Suprapubic skin (tissue), 4 donors: ENCODE measurements at regions not wholly inside any gene's neighbourhood (a gene's known extent, or its start where the extent isn't known, plus 50 kb on each side); places are given as distances from the start of the nearest gene placed in this dataset.
"Not testable (repeated sequence)": the region's sequence is repeated elsewhere in the genome, so short reads cannot be mapped to it uniquely, and the experiment has no call there.

Experiments
- DNase-seq, 2 donors: peaks; one replicate each; pipeline ENCODE4 v3.0.0-alpha.2; 2019; ENCODE audit warnings: low spot score in 2 of 2
- H3K27ac ChIP-seq: fragments of 200-600 bp; sonication (generic); one replicate; pipeline ENCODE4 v1.5.1; 2019
- H3K27me3 ChIP-seq: fragments of 200-600 bp; sonication (generic); one replicate; pipeline ENCODE4 v1.5.1; 2019
- H3K36me3 ChIP-seq: fragments of 200-600 bp; sonication (generic); one replicate; pipeline ENCODE4 v1.5.1; 2019
- H3K4me1 ChIP-seq: fragments of 200-600 bp; sonication (generic); one replicate; pipeline ENCODE4 v1.5.1; 2019
- H3K4me3 ChIP-seq: fragments of 200-600 bp; sonication (generic); one replicate; pipeline ENCODE4 v1.5.1; 2019; ENCODE audit warnings: mild to moderate bottlenecking
- H3K9me3 ChIP-seq: fragments of 200-600 bp; sonication (generic); one replicate; pipeline ENCODE4 v1.5.1; 2019
- EP300 ChIP-seq: sonication (generic); formaldehyde crosslinking; IDR thresholded peaks from one replicate; pipeline ENCODE4 v1.6.1; 2017; ENCODE audit warnings: antibody characterized with exemption
- POLR2A ChIP-seq, 2 donors: fragments of 450-650 bp; IDR thresholded peaks; one replicate each; pipeline ENCODE4 v1.6.1; 2017; ENCODE audit warnings: antibody characterized with exemption in 2 of 2, mild to moderate bottlenecking in 2 of 2, moderate library complexity in 2 of 2
- POLR2AphosphoS5 ChIP-seq, 3 donors: sonication (generic); formaldehyde crosslinking; IDR thresholded peaks; one replicate each; pipeline ENCODE4 v1.6.1; 2017; ENCODE audit warnings: antibody characterized with exemption in 3 of 3
- WGBS: methylation state at CpG from one replicate; pipeline ENCODE4 v1.1.5; 2018; 5-methylcytosine and 5-hydroxymethylcytosine counted together
- TF ChIP-seq, protein P1 (sequence below), 2 donors: fragments of 200-600 bp in 1 of 2; fragments of 450-650 bp in 1 of 2; sonication (generic) in 1 of 2; IDR thresholded peaks; one replicate each; pipeline ENCODE4 v1.5.1; 2016 to 2019; ENCODE audit warnings: antibody characterized with exemption in 2 of 2, mild to moderate bottlenecking in 1 of 2, moderate library complexity in 1 of 2

DNA sequence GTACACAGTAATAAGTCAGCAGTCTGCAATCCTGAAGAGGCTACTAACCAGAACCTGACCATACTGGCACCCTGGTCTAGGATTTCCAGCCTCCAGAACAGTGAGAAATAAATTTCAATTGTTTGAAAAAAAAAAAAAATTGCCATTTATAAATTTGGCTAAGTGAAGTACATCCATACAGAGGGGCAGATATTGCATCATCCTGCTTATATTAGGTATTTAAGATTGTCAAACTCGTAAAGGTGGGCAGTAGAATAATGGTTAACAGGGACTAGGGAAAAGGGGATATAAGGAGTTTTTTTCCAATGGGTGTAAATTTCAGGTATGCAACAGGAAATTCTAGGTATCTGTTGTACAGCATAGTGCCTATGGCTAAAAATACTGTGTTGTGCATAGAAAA lies 1250.9 kb downstream of the BRINP3 start:
- Histone ChIP-seq H3K27me3 (no peaks in the 10 kb centered on the region), H3K4me1 (no peaks in the 10 kb centered on the region), H3K36me3 (no peaks in the 10 kb centered on the region), H3K27ac (no peak overlapping the region), H3K4me3 (no peak overlapping the region), H3K9me3 (no peaks in the 10 kb centered on the region)
- DNase-seq: no peak
- TF ChIP-seq POLR2AphosphoS5 (IDR thresholded peaks at IDR 0.05): no peak
- TF ChIP-seq, protein P1, sequence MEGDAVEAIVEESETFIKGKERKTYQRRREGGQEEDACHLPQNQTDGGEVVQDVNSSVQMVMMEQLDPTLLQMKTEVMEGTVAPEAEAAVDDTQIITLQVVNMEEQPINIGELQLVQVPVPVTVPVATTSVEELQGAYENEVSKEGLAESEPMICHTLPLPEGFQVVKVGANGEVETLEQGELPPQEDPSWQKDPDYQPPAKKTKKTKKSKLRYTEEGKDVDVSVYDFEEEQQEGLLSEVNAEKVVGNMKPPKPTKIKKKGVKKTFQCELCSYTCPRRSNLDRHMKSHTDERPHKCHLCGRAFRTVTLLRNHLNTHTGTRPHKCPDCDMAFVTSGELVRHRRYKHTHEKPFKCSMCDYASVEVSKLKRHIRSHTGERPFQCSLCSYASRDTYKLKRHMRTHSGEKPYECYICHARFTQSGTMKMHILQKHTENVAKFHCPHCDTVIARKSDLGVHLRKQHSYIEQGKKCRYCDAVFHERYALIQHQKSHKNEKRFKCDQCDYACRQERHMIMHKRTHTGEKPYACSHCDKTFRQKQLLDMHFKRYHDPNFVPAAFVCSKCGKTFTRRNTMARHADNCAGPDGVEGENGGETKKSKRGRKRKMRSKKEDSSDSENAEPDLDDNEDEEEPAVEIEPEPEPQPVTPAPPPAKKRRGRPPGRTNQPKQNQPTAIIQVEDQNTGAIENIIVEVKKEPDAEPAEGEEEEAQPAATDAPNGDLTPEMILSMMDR (IDR thresholded peaks at IDR 0.05): no peak
- no peak for TF ChIP-seq POLR2A (IDR thresholded peaks at IDR 0.05)
- no peak for TF ChIP-seq EP300
- 66% methylated on average over 1 of the region's 1 CpG for WGBS

DNA sequence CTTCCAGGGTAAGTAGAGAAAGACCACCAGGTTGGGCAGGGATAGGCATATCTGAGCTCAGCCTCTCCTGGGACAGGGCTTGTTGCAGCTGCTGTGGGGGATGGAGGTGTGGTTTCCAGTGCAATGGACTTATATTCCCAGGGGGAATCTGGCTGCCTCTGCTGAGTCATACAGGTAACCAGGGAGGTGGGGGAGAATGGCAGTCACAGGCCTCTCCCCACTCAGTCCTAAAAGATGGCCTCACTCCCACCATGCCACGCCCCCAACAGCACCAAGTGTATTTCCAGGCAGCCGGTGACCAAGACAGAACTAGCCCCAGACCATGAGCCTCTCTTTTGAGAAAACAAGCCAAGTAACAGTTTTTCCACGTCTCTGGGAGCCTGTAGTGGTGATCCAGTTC lies 1240.7 kb downstream of the BRINP3 start:
- WGBS: 80% methylated on average over 3 of the region's 3 CpGs
- TF ChIP-seq, protein P1 (IDR thresholded peaks at IDR 0.05): no peak
- no peak for TF ChIP-seq EP300
- TF ChIP-seq POLR2A (IDR thresholded peaks at IDR 0.05): no peak
- TF ChIP-seq POLR2AphosphoS5 (IDR thresholded peaks at IDR 0.05): no peak
- no peaks in the 10 kb centered on the region for H3K9me3 ChIP-seq

DNA sequence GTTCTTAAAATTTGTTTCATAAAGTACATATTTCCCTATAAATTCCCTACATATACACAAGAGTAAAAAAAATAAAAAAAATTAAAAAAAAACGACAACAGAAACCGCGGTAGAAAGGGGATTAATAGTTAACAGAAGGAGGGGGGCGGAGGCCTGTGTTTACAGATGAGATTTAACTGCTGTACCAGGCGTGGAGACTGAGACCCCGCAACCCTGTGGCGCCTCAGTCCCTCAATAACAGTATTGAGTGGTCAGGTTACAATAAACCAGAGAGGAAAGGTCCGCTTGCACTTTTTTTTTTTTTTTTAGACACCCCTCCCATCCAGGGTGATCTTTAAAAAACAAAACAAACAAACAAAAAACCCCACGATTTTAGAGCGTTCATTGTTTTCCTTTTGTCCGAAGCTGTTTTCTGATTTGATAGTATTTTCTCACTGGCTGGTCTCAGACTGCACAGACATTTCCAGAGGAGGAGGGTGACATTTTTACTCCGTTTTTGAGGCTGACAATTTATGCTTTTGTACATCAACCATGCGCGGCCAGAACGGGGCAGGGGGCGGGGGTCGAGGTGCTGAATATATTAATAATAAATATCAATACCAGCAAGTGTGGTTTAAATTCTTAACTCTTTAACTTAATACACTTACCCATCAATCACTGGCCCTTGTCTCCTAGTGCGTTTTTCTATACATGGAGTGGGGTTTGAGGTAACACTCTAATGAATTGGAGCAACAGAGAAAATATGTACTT lies 1223.9 kb downstream of the BRINP3 start:
- 85% methylated on average over 18 of the region's 18 CpGs for WGBS
- H3K27ac ChIP-seq: no peak overlapping the region
- no peak for DNase-seq
- no peaks in the 10 kb centered on the region for H3K4me1 ChIP-seq
- H3K27me3 ChIP-seq: no peaks in the 10 kb centered on the region
- TF ChIP-seq POLR2AphosphoS5 (IDR thresholded peaks at IDR 0.05): no peak
- TF ChIP-seq, protein P1 (IDR thresholded peaks at IDR 0.05): no peak
- TF ChIP-seq POLR2A (IDR thresholded peaks at IDR 0.05): no peak
- TF ChIP-seq EP300: no peak
- H3K4me3 ChIP-seq: no peak overlapping the region
- no peaks in the 10 kb centered on the region for H3K9me3 ChIP-seq
- H3K36me3 ChIP-seq: no peaks in the 10 kb centered on the region

More for the DNA sequence above, 1240.7 kb downstream of the BRINP3 start:
- no peak overlapping the region for H3K27ac ChIP-seq
- no peak overlapping the region for H3K4me3 ChIP-seq
- no peaks in the 10 kb centered on the region for H3K4me1 ChIP-seq
- no peaks in the 10 kb centered on the region for H3K36me3 ChIP-seq
- no peaks in the 10 kb centered on the region for H3K27me3 ChIP-seq
- DNase-seq: no peak

DNA sequence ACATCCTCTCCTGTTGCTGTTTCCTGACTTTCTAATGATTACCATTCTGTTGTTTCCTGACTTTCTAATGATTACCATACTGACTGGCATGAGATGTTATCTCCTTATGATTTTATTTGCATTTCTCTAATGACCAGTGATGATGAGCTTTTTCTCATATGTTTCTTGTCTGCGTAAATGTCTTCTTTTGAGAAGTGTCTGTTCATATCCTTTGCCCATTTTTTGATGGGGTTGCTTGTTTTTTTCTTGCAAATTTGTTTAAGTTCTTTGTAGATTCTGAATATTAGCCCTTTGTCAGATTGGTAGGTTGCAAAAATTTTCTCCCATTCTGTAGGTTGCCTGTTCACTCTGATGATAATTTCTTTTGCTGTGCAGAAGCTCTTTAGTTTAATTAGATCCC lies 1216.5 kb downstream of the BRINP3 start:
- 93% methylated on average over 1 of the region's 1 CpG for WGBS
- not testable (repeated sequence) for H3K4me3 ChIP-seq, H3K27me3 ChIP-seq, H3K4me1 ChIP-seq, H3K27ac ChIP-seq, H3K9me3 ChIP-seq, DNase-seq, H3K36me3 ChIP-seq

DNA sequence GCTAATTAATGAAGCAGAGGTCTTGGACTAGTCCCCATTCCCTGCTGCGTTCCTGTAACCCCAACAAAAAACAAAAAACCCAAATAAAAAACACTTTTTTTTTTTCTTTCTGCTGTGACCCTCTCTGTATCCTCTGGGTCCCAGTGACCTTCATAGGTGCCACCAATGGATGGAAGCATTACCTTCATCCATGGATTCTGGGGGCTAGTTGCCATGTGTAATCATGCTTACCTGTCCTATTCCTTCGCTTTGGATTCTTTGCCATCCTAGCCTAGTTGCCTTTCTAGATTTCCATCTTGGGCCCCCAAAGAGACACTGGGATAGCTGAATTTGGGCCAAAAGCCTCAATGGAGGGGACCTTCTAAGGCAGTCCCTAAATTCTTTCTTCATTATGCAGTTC lies 1208.7 kb downstream of the BRINP3 start:
- H3K27ac ChIP-seq: no peak overlapping the region
- no peaks in the 10 kb centered on the region for H3K4me1 ChIP-seq
- no peak overlapping the region for H3K4me3 ChIP-seq
- TF ChIP-seq POLR2A (IDR thresholded peaks at IDR 0.05) (no peak), POLR2AphosphoS5 (IDR thresholded peaks at IDR 0.05) (no peak), EP300 (no peak)
- TF ChIP-seq, protein P1 (IDR thresholded peaks at IDR 0.05): no peak
- H3K9me3 ChIP-seq: peaks cover 27% of the 10 kb centered on the region
- no peaks in the 10 kb centered on the region for H3K36me3 ChIP-seq
- H3K27me3 ChIP-seq: no peaks in the 10 kb centered on the region
- DNase-seq: no peak
- WGBS: 83% methylated on average over 2 of the region's 2 CpGs

DNA sequence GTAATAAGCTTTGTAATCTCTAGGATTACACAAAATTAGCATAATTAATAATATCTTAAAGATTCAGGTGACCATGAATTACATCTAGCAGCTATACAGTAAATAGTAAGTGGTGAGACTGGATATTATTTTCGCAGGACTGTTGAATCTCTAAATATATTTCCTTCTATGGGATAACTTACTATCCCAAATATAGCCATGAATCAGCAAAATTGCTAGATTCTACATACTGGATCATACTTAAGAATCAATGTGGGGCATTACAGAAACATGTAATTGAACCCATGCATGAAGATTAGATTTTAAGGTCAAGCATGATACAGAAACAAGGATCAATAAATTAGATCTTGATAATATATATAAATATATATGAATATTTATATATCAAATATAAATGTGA lies 1203.4 kb downstream of the BRINP3 start:
- 80% methylated on average over 1 of the region's 1 CpG for WGBS
- Histone ChIP-seq H3K4me3 (no peak overlapping the region), H3K27ac (no peak overlapping the region), H3K36me3 (no peaks in the 10 kb centered on the region), H3K27me3 (no peaks in the 10 kb centered on the region), H3K9me3 (peaks cover 5% of the 10 kb centered on the region), H3K4me1 (no peaks in the 10 kb centered on the region)
- TF ChIP-seq, protein P1 (IDR thresholded peaks at IDR 0.05): no peak
- TF ChIP-seq POLR2A (IDR thresholded peaks at IDR 0.05) (no peak), POLR2AphosphoS5 (IDR thresholded peaks at IDR 0.05) (no peak), EP300 (no peak)
- no peak for DNase-seq
